A204.1 (cell line): ENCODE measurements at regions not wholly inside any gene's neighbourhood (a gene's known extent, or its start where the extent isn't known, plus 50 kb on each side); places are given as distances from the start of the nearest gene placed in this dataset.
"Not testable (repeated sequence)": the region's sequence is repeated elsewhere in the genome, so short reads cannot be mapped to it uniquely, and the experiment has no call there.

Experiments
- FAIRE-seq: peaks from 2 replicates; lab custom pipeline; 2012; peaks lifted over from hg19 to GRCh38; lab: Jason Lieb, UNC

GRCh38 chr4:120636120-120636630, 286.4 kb downstream of the PRDM5 start:
- FAIRE-seq: no peak

- no peak for FAIRE-seq
Measured at GRCh38 chr4:120633810-120634209, 288.7 kb downstream of the PRDM5 start.

- no peak for FAIRE-seq
Measured at GRCh38 chr4:120630427-120630826, 292.1 kb downstream of the PRDM5 start.

- FAIRE-seq: no peak
Measured at GRCh38 chr4:120629546-120630108, 292.9 kb downstream of the PRDM5 start.

GRCh38 chr4:120622601-120623000, 299.9 kb downstream of the PRDM5 start:
- no peak for FAIRE-seq

GRCh38 chr4:120617171-120617570, 305.4 kb downstream of the PRDM5 start:
- FAIRE-seq: no peak

GRCh38 chr4:120616041-120616440, 306.5 kb downstream of the PRDM5 start:
- FAIRE-seq: no peak

GRCh38 chr4:120613778-120614177, 308.7 kb downstream of the PRDM5 start:
- FAIRE-seq: no peak

GRCh38 chr4:120611092-120611491, 311.4 kb downstream of the PRDM5 start:
- FAIRE-seq: no peak

- FAIRE-seq: no peak
Measured at GRCh38 chr4:120591038-120591437, 331.5 kb downstream of the PRDM5 start.

GRCh38 chr4:120589787-120590186, 332.7 kb downstream of the PRDM5 start:
- FAIRE-seq: no peak

- FAIRE-seq: no peak
Measured at GRCh38 chr4:120568731-120569130, 353.8 kb downstream of the PRDM5 start.

- FAIRE-seq: no peak
Measured at GRCh38 chr4:120561648-120562047, 360.9 kb downstream of the PRDM5 start.

GRCh38 chr4:120557372-120557771, 365.2 kb downstream of the PRDM5 start:
- no peak for FAIRE-seq

GRCh38 chr4:120555058-120555457, 367.5 kb downstream of the PRDM5 start:
- no peak for FAIRE-seq

- FAIRE-seq: no peak
Measured at GRCh38 chr4:120554086-120554485, 368.4 kb downstream of the PRDM5 start.

- FAIRE-seq: not testable (repeated sequence)
Measured at GRCh38 chr4:120550624-120551220, 371.8 kb downstream of the PRDM5 start.

GRCh38 chr4:120549011-120549570, 373.4 kb downstream of the PRDM5 start:
- FAIRE-seq: no peak

- no peak for FAIRE-seq
Measured at GRCh38 chr4:120545391-120545790, 377.1 kb downstream of the PRDM5 start.

GRCh38 chr4:120544838-120545237, 377.7 kb downstream of the PRDM5 start:
- no peak for FAIRE-seq

GRCh38 chr4:120540625-120541024, 381.9 kb downstream of the PRDM5 start:
- no peak for FAIRE-seq

GRCh38 chr4:120536884-120537283, 385.6 kb downstream of the PRDM5 start:
- no peak for FAIRE-seq

- no peak for FAIRE-seq
Measured at GRCh38 chr4:120528428-120528827, 394.1 kb downstream of the PRDM5 start.

GRCh38 chr4:120526033-120526432, 396.5 kb downstream of the PRDM5 start:
- no peak for FAIRE-seq
